ENCODE measurements at regions not wholly inside any gene's neighbourhood (a gene's known extent, or its start where the extent isn't known, plus 50 kb on each side); places are given as distances from the start of the nearest gene placed in this dataset.

DNA sequence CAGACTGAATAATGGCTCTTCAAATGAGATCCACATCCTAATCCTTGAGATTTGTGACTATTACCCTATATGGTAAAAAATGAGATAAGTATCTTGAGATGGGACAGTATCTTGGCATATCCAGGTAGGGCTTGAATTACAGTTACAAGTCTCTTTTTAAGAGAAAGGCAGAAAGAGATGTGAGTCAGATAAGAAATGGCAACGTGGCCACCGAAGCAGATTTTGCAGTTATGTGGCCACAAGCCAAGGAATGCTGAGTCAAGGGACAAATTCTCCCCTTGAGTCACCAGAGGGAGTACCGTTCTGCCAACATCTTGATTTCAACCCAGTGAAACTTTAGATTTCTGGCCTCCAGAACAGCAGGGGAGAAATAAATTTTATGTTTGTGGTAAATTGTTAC, 1983.0 kb upstream of the C9orf72 start:
- TF ChIP-seq CTCF (IDR thresholded peaks at IDR 0.05), result no peak
- no peak for TF ChIP-seq POLR2A (IDR thresholded peaks at IDR 0.05)

All from prostate gland (tissue), 2 donors.